Endothelial cell of hepatic sinusoid (primary cell): ENCODE measurements at regions not wholly inside any gene's neighbourhood (a gene's known extent, or its start where the extent isn't known, plus 50 kb on each side); places are given as distances from the start of the nearest gene placed in this dataset.
"Not testable (repeated sequence)": the region's sequence is repeated elsewhere in the genome, so short reads cannot be mapped to it uniquely, and the experiment has no call there.

Experiments used
- in situ Hi-C: cut with HindIII; loops from 2 replicates; pipeline ENCODE4 v1.10.0; 2017; ENCODE audit warnings: low sequenced_read_pairs

DNA sequence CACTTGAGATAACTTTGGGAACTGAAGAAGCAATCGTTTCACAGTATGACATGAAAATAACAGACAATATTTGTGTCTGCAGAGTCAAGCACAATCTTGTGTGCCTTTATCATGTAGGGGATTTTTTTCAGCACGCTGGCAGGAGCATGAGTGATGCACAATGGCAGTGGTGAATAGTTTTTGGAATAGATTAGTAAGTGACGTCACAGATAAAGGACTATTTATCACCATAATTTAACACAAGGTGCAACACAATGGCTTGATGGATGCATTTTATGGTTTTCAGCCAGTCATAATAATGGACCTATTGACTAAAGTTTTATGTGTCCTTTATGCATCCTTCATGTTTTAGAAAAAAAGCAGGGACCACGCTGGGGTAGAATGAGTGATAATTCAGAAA, 559.8 kb upstream of the FANCL start:
- in situ Hi-C loops: no loop called here

DNA sequence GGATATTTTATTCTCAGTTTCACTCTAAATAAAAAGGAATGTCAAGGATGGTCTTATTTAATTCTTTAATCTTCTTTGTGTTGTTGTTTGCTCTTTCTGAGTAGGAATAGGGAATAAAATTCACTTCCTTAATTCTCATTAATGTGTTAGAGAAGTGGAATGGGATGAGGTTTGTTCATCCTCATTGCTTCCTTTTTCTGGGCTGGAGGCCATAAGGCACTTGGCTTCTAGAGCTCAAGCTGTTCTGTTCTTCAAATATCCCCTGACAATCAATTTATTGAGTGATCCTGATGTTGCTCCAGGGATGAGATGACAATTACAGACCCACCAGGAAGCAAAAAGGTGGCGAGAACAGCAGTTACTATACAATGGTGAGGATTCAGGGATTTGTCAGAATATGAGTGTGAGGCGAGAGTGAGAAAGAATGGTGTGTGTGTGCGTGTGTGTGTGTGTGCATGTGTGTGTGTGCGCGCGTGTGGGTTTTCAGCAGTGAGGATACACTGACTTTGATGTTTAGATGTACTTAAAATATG, 557.6 kb upstream of the FANCL start:
- in situ Hi-C loops: no loop called here

DNA sequence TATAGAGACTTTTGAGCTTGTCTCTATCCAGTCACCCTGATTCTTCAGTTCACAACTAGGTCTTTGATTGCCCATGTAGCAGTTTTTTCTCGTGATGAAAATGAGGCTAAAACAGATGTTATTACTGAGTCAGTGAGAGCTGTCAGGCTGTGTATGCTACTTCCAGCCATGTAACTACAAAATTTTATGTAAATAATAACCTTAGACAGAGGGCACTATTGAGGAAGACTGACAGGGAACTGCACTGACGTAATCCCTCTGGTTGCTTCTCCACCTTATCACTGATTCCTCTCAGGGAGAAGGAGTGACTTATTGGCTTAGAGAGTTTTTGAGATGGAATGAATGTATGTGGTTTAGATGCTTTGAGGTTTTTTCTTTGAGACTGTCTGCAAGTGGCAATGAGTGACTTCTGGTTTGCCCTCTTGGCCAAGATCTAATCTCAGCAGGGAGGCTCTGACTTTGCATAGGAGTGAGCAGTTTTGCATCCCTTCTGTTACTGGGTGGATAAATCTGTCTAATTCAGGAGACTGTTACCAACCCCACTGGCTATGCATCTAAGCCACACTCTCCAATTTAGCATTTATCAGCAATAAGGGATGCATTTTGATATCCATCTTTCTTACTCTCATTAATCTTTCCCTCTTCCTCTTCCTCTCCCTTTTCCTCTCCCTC, 555.2 kb upstream of the FANCL start:
- in situ Hi-C loops: no loop called here

DNA sequence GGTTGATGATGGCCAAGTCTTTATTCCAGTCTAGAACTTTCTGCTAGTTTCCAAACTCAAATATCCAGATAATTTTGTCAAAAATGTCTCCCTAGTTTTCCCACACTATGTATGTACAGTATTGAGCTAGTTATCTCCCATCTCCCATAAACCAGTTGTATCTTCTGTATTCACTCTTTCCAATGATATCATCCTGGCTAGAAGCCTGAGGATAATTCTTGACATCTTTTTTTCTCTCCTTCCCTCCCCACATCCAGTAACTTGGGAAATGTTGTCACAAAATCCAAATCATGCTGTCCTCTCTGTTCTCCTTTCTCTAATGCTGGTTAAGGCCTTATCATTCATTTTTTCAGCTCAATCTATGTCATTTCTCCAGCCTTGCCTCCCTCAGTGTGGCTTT, 553.8 kb upstream of the FANCL start:
- in situ Hi-C loops: no loop called here

DNA sequence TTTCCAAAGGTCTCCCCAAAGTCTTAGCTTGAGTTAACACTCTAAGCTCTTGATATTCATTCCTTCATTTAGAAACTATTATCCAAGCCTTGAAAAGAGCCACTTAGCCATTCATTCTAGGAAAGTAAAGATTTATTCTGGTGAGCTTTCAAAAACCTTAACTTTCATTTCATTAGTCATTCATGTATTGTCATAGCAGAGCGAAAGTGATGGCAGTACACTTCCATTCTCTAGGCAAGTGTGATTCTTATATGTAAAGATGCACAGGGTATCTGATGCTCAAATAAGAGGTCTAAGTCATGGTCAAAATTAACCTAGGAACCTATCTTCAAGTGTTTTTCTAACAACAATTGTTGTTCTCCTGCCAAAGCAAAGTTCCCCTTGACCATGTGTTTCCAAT, 553.0 kb upstream of the FANCL start:
- in situ Hi-C loops: no loop called here

DNA sequence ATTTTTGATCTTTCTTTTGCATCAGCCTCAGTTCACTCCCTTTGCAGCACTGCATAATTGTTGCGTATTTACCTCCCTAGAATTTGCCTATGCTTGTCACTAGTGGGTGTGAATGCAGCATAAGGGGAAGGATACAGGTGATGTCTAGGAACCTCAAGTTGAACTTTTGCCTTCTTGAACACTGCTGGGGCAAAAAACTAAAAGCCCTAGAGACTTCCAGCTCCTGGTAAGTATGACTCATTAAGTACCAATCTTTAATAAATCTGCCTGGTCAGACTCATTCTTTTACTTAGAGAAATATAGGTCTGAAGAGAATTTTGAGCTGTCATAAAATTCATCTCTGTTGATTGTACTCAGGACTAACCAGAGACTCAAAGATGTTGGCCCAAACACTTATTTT, 547.3 kb upstream of the FANCL start:
- in situ Hi-C loops: loop anchor here (10.0 kb wide), 1 partner anchor 376 kb away; no protein-coding TSS in a partner anchor

DNA sequence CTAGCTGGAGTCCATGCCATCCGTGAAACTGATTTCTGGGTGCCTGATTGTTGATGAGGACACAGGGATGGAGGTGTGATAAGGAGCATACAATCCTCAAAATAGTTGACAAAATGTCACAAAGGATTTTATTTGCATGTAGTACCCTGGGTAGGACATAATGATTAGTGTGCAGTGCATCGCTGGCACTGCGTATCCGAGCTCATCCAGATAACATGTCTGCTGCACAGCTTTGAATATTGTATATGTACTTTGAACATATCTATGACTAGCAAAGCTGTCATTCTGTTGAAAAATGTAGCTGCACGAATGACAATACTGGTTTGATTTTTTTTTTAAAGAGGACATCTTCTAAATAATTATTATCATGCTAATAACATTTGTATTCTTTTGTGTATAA, 529.7 kb upstream of the FANCL start:
- in situ Hi-C loops: no loop called here

DNA sequence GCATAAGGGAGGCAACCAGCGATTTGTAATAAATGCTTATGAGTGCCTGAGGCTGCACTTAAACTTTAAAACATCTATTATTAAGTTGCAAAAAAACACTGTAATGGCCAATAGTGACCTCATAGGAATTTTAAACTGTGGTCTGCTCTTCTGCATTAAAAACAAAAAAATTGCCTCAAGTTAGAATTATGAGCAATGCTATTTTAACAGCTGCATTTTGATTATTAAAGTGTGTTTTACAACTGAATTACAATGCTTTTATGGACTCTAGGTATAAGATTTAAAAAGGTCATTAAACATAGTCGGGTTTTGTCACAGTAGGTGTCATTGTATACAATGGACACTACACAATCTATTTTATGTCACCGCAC, 528.7 kb upstream of the FANCL start:
- in situ Hi-C loops: no loop called here

DNA sequence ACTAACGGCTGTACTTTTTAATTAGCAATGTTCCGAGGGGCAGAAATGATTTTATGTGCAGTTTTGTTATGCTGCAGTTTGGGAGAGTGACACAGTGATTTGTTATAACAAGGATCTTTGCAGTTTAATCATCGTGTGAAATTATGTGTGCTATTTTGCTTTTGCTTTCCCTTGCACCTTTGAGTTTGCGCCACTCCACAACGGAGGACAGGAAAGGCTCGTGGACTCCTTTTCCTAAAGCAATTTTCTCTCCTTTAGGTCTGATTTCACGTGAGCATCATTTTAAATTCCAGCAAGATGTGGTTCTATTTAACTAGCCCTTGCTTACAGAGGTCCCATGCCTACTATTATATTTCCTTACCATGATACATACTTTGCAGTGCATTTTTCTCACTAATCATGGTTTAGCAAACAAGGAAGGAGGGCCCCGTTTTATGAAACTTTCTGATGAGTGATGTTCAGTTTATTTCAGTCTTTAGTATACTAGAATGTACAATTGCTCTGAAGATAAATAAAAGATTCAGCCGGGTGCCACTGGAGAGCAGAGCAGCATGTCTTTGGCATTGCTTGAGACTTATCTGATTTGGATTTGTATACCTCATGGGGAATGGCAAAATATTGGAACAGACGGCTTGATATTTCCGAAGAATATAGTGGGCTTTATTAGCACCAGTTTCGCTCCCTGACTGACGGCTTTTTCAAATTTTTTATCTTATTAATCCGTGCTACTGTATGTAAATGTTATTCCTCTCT, 528.2 kb upstream of the FANCL start:
- in situ Hi-C loops: no loop called here

DNA sequence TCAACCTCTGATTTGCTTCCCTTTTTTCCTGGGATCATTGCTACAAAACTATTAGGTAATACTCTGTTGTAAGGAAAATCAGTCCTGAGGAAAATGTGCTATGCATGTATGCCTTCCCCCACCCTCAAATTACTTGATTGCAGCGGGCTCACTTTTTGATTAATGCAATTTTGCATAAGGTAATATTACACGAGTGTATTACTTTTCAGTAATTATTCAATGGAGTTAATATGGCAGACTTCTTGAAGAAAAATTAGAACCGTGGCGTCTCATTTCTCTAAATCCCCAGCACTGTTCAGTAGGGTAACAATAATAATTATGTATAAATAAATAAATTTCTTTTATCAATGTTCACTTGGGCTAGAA, 527.6 kb upstream of the FANCL start:
- in situ Hi-C loops: no loop called here

DNA sequence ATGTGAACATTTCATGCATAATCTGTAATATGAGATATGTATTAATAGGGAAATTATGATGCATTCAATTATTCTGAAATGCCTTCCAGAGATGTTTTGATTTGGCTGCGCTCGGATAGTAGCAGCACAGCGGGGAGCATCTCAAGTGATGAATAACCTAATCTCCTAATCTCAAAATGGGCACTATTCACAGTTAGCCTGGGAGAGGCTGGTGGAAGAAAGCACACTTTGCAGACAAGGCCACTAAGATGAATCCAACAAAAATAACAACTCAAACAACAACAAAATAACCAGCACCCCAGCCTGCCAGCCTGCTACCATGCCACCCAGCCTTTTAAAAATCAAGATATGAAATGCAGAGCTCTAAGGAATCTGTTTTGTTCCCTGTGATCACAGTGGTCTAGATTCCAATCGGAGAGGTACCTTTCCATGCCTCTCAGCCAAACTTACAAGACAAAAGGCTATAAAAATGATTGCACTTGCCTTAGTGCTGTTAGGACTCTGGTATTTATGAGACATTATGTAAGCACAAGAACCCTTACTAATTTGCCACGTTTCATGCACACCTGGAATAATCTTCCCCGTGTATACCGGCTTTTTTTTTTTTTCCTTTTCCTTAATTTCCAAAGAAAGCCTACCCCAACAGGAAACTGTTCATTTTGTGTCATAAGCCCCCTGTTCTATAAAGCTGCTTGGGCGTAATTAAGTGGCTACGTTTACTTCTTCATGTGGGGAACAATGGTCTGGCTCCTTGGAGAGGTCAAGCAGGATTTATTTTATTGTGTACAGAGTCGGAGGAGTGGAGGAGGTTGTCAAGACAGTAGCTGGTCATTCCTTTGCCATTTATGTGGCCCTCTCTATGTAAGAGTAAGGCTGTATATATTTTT, 526.9 kb upstream of the FANCL start:
- in situ Hi-C loops: no loop called here

DNA sequence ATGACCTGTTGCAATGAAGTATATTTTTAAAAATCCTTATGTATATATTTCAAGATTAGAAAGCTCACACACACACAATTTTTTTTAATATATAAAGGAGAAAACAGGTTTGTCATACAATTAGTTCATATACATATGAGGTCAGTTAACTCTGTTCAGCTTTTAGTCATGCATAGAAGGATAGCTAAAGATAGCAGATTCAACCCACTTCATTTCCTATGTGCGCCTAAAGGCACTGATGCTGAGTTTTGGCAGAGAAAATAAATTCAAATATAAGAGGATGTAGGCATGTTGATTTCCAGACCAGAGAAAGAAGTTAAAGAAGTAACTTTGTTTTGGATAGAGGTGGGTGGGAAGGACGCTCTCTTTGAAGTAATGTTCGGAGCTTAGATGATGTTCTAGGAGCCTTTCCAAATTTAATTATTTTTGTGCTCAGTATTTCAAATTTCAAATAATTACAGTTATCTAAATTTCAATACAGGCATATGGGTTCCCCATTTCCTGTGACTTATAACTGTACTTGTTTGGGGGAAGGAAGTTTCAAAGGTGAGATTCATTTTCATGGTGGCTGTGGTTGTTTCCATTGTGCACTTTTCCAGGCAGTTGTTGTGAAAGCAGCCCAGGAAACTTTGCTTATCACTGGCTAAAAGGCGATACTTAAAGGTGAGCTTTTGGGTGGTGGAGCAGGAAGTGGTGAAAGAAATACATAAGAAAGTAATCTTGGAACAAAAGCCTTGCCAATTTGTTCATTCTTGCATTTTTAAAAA, 523.4 kb upstream of the FANCL start:
- in situ Hi-C loops: no loop called here

DNA sequence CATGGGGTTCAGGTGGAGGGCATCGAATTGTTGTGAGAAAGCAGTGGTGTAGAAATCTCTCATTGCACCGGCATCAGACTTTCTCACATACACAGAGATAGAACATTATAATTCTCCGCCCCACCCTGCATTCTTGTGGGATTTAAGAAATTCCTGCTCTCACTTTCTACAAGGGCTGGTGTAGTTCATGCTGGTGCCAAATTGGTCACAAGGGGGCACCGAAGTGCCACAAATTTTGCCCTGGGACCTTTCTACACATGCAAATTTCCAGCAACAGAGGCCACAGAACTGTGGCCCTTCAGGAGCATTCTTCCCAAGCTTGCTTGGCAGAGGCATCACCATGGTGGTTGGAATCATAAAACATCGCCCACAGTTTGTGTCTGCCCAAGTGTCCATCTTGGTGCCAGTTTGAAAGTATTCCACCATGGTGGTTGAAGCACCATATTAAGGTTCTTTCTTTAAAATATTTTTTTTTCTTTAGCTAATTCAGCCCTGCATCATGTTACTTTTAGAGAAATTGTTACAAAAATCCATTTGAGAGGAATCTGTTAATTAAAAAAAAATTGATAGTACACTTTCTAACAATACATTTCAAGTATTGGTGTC, 521.2 kb upstream of the FANCL start:
- in situ Hi-C loops: no loop called here

DNA sequence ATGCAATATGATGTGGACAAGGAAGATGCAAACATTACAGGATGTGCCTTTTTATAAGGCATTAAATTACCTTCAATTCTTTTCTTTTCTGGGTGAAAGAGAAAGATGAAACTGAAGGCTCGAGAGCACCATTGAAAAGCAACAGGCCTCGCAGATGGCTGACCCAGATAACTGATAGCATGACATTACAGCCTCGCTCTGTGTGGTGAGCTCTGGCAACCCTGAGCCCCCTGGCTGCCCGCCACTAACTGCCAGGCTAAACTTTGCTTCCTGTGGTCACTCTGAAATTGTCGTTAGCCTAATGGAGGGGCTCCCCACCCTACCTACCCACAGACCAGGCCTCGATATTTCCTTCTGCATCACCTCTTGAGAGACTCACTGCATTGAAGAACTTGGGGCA, 516.8 kb upstream of the FANCL start:
- in situ Hi-C loops: no loop called here

DNA sequence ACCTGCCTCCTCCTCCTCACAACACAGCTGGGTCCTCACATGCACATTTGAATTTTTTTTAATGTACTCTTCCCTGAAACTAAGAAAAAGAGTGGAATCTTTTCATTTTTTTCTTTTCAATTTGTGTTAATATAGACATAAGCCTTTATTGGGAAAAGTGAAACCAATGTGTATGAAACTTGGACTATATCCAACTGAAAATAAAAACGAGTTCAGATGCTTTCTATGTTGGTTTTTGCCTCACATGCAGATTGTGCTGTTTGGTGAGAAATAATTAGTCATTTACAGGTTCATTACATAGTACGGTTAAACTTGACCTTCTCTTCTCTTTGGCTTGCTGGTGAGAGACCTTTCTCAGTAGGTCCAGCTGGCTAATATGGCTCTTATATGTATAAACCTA, 515.2 kb upstream of the FANCL start:
- in situ Hi-C loops: no loop called here

DNA sequence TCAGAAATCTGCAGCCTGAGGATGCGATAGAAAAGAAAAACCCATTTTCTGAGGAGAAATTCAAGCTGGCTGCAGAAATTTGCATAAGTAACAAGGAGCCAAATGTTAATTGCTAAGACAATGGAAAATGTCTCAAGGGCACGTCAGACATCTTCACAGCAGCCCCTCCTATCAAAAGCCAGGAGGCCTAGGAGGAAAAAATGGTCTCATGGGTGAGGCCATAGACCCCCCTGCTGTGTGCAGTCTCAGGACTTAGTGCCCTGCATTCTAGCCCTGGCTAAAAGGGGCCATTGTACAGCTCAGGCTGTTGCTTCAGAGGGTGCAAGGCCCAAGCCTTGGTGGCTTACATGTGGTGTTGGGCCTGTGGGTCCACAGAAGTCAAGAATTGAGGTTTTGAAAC, 511.4 kb upstream of the FANCL start:
- in situ Hi-C loops: not testable (repeated sequence)

DNA sequence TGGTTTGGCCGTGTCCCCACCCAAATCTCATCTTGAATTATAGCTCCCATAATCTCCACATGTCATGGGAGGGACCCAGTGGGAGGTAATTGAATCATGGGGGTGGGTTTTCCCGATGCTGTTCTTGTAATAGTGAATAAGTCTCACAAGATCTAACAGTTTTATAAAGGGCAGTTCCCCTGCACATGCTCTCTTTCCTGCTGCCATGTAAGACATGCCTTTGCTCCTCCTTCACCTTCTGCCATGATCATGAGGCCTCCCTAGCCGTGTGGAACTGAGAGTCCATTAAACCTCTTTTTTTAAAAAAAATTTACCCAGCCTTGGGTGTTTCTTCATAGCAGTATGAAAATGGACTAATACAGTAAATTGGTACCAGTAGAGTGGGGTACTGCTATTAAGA, 510.6 kb upstream of the FANCL start:
- in situ Hi-C loops: not testable (repeated sequence)

DNA sequence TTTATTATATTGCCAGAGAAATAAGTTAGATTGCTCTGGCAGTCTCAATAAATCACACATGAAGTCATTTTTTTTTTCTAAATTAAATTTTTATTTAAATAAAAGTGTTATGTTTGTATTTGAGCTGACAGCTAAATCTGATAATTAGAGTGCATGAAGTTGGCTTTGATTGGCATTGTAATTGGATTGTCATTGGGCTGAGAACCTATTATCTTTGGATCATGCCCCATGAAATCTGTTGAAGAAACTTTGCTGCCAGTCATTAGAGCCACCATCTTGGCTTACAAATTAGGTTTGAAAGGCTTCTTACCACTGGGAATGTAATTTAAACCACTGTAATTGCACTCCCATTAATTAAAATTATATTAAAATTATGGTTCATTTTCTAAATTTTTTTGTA, 507.9 kb upstream of the FANCL start:
- in situ Hi-C loops: no loop called here

DNA sequence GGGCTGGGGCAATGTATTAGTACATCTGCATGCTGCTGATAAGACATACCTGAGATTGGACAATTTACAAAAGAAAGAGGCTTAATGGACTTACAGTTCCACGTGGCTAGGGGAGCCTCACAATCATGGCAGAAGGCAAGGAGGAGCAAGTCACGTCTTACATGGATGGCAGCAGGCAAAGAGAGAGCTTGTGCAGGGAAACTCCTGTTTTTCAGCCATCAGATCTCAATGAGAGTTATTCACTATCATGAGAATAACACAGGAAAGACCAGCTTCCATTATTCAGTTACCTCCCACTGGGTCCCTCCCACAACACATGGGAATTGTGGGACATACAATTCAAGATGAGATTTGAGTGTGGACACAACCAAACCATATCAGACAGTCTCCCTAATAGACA, 504.2 kb upstream of the FANCL start:
- in situ Hi-C loops: not testable (repeated sequence)

DNA sequence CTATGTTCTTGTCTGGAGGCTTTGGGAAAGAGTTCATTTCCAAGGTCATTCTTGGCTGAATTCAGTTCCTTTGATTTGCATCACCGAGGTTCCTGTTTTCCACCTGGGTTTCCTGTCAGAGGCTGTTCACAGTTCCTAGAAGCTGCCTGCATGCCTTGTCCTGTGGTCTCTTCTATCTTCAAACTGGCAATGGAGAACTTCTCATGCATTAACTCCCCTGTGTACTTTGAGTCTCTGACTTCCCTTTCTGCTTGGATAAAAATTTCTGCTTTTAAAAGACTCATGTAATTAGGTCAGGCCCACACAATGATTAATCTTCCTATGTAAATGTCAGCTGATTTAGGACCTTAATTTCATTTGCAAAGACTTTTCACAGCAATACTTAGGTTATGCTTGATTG, 499.3 kb upstream of the FANCL start:
- in situ Hi-C loops: no loop called here
